Fibroblast of lung (primary cell): ENCODE measurements at regions not wholly inside any gene's neighbourhood (a gene's known extent, or its start where the extent isn't known, plus 50 kb on each side); places are given as distances from the start of the nearest gene placed in this dataset.

Experiments
- EZH2 ChIP-seq: IDR thresholded peaks from 2 replicates; pipeline ENCODE4 v1.5.1; 2012; ENCODE audit warnings: low read length, control low read depth, mild to moderate bottlenecking; ENCODE audit errors: missing control alignments
- TF ChIP-seq, protein P1 (sequence below), 2 donors: IDR thresholded peaks in 1 of 2; conservative IDR thresholded peaks in 1 of 2; 1 replicate in 1 of 2; 2 replicates in 1 of 2; pipeline ENCODE4 v1.5.1; 2011 to 2012; ENCODE audit warnings: low read length in 2 of 2, control low read depth in 1 of 2, inconsistent platforms in 1 of 2, low read depth in 1 of 2, mild to moderate bottlenecking in 1 of 2

- TF ChIP-seq, protein P1, sequence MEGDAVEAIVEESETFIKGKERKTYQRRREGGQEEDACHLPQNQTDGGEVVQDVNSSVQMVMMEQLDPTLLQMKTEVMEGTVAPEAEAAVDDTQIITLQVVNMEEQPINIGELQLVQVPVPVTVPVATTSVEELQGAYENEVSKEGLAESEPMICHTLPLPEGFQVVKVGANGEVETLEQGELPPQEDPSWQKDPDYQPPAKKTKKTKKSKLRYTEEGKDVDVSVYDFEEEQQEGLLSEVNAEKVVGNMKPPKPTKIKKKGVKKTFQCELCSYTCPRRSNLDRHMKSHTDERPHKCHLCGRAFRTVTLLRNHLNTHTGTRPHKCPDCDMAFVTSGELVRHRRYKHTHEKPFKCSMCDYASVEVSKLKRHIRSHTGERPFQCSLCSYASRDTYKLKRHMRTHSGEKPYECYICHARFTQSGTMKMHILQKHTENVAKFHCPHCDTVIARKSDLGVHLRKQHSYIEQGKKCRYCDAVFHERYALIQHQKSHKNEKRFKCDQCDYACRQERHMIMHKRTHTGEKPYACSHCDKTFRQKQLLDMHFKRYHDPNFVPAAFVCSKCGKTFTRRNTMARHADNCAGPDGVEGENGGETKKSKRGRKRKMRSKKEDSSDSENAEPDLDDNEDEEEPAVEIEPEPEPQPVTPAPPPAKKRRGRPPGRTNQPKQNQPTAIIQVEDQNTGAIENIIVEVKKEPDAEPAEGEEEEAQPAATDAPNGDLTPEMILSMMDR (conservative IDR thresholded peaks at IDR 0.05 in 1 of 2, IDR thresholded peaks at IDR 0.05 in 1 of 2; ENCODE audit: low read depth in 1 of 2, low read length in 2 of 2), result no peak
- no peak for TF ChIP-seq EZH2
Measured at GRCh38 chr21:41009398-41010100, 158.4 kb upstream of the BACE2 start.
